ENCODE measurements at regions not wholly inside any gene's neighbourhood (a gene's known extent, or its start where the extent isn't known, plus 50 kb on each side); places are given as distances from the start of the nearest gene placed in this dataset.

DNA sequence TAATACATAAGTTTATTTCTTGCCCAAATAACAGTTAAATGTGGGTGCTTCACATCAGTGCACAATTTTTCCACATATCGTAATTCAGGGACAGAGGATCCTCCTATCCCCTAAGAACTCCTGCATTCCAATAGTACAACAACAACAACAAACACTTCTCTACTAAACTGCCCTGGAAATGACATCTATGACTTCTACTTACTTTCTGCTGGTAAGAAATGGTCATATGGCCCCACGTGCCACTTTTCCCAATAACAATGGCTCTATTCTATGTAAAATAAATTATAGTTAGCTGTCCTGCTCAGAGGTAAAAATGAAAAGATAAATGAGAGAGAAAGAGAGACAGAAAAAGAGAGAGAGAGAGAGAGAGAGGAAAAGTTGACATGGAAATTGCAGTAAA is 308.5 kb downstream of the ATXN7L3B start:
- TF ChIP-seq, protein P1, sequence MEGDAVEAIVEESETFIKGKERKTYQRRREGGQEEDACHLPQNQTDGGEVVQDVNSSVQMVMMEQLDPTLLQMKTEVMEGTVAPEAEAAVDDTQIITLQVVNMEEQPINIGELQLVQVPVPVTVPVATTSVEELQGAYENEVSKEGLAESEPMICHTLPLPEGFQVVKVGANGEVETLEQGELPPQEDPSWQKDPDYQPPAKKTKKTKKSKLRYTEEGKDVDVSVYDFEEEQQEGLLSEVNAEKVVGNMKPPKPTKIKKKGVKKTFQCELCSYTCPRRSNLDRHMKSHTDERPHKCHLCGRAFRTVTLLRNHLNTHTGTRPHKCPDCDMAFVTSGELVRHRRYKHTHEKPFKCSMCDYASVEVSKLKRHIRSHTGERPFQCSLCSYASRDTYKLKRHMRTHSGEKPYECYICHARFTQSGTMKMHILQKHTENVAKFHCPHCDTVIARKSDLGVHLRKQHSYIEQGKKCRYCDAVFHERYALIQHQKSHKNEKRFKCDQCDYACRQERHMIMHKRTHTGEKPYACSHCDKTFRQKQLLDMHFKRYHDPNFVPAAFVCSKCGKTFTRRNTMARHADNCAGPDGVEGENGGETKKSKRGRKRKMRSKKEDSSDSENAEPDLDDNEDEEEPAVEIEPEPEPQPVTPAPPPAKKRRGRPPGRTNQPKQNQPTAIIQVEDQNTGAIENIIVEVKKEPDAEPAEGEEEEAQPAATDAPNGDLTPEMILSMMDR (conservative IDR thresholded peaks at IDR 0.05; ENCODE audit: low read depth, low read length): no peak
- no peak for TF ChIP-seq EZH2 (IDR thresholded peaks at IDR 0.05; ENCODE audit: borderline replicate concordance, low read depth, low read length, poor library complexity, severe bottlenecking)

Measured in A673 (cell line).